Embryonic facial prominence (tissue), 1 donor: ENCODE measurements at regions not wholly inside any gene's neighbourhood (a gene's known extent, or its start where the extent isn't known, plus 50 kb on each side); places are given as distances from the start of the nearest gene placed in this dataset.
"Not testable (repeated sequence)": the region's sequence is repeated elsewhere in the genome, so short reads cannot be mapped to it uniquely, and the experiment has no call there.

Experiments used
- DNase-seq: peaks from one replicate; pipeline ENCODE4 v3.0.0-alpha.2; 2016; ENCODE audit errors: extremely low spot score

DNA sequence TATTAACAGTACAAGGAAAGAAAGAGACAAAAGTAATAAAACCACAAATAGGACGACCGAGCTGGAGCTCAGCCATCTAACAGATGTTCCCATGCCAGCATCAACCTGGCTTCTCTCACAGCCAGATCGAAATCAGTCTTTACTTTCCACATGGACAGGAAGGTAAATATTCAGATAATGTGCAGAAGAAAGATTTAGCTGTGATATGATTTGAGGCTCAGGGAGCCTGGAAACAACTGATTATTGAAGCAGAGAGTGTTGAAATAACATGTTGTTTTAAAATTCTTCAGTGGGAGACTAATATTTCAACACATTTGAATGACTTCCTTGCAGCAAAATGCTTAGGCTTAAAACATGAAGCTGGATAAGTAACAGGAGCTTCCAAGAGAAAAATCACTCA is 546.8 kb downstream of the ETS1 start:
- no peak for DNase-seq

DNA sequence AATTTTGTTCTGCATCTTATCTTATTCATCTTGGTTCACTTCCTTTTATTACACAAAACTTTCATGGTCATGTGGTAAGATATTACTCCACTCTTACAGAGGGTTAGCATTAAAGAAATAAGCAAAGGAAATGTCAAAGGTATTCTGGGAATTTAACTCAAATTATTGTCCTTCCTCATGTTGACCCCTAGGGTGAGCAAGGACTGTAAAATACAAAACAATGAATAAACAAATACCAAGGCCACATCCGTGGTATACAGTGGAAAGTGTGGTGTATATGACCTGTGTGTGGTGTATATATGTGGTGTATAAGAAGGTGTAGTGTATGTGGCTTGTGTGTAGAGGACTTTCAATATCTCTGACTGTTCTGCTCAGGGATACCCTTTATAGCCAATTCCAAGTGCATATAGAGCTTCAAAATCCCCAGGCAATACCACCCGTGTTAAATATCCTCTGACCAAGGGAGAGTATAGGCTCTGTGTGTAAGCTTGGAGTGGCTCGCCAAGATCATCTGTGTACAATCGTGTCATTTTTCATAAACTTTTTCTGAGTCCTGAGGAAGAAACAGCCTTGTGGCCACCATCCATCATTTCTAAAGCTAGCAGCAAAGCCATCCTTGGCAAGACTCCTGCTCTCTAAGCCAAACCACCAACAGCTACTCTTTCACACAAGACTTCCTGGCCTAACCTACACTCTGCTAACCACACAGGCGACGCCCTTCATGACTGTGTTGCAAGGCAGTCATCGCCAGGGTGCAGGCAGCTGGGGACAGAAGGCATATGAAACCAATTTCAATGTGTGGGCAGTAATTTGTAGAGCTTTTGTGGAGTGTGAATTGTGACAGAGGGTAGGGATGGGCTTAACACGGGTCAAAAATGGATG is 548.0 kb downstream of the ETS1 start:
- no peak for DNase-seq

DNA sequence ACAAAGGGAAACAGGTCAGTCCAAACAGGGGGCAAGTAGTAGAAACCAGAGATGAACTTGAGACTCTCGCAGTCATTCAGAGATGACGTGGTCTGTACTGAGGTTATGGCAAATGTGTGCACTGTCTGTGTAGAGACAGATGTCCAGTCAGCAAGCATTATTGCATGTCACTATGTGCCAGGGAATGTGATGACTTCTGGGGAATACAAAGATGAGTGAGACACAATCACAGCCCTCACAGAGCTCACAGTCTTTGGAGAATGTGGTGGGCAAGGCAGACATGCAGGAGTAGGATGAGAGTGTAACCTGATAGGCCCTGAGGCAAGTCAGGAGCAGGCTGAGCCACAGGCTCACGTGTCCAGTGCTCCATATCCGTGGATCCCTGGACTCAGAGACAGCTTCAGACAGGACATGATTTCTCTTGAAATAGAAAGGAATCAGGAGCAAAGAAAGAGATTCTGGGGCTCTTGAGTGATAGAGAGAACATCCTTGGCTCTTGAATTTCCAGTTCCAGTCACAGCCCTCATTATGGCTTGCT is 550.7 kb downstream of the ETS1 start:
- DNase-seq = no peak

DNA sequence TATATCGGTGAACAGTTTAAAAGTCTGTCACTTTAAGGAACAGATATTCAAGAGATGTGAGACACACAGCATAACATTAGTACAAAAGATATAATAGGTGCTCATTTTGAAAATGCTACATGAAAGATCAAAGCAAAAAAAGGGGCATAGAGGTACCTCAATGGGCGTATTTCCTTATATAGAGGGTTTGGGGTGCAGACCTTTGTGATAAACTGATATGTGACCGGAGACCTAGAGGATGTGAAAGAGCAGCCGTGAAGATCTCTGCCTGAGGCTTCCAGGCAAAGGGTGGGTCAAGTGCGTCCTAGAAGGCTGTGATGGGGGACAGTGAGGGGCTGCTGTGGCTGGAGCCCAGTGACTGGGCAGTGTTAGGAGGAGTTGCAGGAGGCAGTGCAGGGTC is 551.4 kb downstream of the ETS1 start:
- DNase-seq = no peak

DNA sequence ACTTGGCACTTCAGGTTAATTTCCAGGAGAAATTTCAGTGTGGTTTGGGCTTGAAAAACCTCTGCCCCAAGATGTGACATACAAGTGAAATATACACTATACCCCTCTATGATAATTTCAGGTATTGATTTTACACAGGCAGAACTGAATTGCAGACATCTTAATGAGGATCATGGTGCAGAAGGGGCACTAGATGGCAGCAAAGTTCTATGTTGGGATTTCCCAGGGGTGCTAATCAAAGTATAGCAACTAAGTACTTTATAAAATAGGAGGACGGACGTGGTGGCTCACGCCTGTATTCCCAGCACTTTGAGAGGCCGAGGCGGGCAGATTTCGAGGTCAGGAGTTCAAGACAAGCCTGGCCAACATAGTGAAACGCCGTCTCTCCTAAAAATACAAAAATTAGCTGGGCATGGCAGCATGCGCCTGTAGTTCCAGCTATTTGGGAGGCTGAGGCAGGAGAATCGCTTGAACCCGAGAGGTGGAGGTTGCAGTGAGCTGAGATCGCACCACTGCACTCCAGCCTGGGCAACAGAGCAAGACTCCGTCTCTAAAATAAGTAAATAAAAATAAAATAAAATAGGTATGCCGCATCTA is 555.7 kb downstream of the ETS1 start:
- not testable (repeated sequence) for DNase-seq

DNA sequence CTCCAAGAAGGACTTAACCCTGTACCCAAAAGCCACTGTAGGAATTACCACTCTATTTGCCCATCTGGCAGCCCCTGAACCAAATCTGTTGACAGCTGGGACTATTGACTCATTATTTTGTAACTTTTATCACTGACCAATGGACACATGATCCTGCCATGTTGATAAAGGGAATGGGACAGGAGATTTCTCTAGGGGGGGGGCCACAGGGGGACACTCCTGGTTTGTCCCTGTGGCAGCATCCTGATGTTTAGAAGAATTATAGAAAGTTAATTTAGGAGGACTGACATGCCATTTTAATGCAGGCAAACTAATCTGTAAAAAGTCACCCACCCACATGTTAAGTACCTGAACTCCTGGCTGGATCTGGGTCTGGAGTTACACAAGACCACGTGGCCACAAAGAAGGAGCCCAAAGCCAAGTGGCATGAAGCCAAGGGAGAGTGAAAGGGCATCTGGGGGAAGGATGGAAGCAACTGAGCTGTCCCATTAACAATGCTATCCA is 558.1 kb downstream of the ETS1 start:
- no peak for DNase-seq

DNA sequence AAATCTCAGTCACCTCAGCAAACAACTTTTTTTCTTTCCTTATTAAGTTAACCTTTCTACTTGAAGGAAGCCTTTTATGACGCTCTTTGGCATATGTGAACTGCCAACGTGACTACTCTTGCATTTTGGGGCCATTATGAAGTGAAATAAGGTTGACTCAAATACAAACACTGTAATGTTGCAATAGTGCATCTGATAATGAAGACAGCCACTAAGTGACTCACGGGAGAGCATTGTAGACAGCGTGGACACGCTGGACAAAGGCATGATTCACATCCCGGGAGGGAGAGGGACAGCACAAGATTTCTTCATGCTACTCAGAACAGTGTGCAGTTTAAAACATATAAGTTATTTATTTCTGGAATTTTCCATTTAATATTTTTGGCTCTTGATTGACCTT is 560.8 kb downstream of the ETS1 start:
- DNase-seq = no peak

DNA sequence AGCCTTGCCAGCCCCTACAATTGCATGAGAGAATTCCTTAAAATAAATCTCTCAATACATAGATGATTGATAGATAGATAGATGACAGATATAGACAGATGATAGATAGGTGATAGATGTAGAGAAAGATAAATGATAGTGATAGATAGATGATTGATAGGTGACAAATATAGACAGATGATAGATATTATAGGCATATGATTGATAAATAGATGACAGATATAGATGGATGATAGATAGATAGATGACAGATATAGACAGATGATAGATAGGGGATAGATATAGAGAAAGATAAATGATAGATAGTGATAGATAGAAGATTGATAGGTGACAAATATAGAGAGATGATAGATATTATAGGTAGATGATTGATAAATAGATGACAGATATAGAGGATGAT is 564.6 kb downstream of the ETS1 start:
- no peak for DNase-seq

DNA sequence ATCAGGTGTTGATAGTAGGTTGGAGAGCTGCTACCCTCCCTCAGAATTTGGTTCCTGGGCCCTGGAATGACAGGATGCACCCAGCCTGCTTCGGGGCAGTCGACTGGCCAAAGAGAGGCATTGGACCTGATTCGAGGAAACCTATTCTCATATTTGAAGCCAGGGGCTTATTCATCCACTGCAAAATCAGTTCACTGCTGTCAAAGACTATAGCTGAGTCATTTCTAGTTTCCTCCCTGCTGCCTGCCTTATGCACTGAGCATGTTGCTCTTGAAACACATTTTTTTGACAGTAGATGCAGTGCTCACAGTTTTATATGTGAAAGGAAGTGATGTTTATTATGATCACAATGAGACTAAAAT is 565.4 kb downstream of the ETS1 start:
- DNase-seq = no peak

DNA sequence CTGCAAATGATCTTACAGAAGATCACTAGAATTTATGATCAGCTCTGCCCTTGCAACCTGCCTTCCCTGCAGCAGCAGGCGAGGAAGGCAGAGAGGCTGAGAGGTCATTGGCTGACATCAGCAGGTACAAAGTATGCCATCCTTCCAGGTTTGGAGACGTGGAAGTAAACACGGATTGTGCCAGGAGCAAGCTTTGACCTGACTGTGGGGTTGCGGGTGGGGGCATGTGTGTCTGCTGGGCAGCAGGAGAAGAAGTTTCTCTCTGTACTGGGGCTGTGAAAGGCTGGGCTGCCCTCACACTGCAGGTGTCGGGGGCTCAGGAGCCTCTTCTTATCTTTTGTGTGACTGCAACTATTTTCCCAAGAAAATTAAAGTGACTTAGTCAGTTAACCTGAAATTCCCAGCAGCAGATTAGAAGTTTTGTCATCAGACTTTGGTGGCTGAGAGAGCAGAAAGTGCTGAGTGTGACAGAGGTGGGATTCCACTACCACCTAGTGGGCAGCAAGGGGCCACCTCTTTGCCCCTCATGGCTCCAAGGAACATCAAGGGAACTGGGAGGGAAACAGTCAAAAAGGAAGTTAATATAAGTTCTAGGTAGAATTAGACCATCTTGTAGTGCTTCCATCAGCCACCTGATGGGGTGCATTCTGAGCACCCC is 565.9 kb downstream of the ETS1 start:
- no peak for DNase-seq

DNA sequence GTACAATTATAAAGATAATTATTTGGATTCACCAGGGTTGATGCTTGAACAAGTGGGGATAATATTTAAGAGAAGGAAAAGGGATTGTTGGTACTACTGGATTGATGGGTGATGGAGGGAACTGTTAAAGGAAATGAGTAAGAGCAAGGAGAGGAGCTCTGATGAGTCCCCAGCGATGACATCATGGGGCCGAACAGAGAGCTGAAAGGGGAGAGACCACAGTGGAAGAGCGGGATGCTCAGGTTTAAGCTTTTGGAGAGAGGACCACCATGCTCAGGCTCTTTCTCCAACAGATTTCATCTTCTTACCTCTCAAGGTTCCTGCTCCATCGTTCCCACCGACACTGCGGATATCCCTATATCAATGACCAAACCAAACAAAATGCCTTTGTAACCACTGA is 568.7 kb downstream of the ETS1 start:
- no peak for DNase-seq

DNA sequence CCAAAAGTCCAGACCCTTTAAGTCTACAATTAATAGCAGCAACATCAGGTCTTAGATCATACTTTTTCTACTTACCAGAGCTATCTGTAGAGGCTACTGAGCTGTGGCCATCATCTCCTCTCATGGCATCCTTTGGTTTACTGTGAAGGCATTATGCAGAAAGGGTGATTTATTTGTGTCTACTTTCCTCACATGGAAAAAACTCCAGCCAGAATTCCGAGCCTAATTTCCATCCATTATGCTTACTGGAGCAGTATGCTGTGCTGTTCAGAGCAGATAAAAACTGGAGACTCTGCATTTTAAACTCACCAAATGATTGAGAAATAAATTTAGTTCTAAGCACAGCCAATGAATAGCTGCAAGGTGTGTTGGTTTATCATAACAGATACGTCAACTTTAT is 581.8 kb downstream of the ETS1 start:
- no peak for DNase-seq

DNA sequence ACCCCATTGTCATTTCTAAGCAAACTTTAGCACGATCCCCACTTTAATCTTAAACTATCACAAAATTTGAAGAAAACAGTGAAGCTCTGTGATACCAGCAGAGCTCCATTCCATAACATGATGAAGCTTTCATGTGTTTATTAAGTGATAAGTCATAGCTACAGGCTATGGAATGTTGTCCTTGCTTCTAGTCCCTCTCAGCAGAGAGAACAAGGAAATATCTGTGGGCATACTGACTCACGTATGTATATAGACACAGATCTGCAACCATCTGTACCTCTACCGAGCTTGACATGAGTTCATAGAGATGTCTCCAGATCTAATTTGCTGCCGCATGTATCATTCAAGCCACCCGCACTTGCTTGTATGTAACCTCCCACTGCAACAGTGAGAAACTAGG is 588.9 kb downstream of the ETS1 start:
- DNase-seq = no peak

DNA sequence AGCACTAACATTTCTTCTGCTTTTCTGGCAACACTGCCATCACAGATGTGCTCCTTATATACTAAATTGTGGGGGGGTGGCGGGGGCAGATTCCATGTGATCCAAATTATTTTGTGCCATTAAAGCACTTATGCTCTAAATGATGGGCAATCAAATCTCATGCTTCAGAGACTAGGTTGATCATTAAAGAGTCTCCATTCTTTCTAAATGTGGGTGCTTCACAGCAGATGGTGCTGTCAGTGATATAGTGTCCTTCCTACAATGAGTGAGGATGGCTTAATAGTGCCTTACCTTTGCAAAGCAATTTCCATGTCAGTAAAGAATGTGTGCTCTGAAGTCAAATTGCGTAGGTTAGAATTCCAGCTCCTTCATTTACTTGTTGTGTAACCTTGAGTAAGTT is 589.8 kb downstream of the ETS1 start:
- DNase-seq = no peak

DNA sequence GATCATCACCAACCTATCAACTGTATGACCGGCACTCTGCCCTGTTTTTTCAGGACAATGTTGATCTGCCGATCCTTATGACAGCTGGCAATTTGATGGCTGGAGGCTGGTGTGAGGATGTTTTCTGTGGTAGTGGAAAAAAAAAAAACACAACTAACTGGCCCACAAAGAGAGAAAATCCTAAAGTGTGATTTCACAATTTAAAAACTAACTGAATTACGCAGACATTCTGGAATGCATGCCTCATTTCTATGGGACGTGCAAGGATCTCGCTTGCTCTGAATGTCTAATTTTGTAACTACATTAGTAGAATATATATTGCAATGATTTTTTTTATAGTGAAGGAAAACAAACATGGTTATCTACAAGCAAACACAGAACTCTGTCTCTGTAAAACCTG is 590.5 kb downstream of the ETS1 start:
- no peak for DNase-seq

DNA sequence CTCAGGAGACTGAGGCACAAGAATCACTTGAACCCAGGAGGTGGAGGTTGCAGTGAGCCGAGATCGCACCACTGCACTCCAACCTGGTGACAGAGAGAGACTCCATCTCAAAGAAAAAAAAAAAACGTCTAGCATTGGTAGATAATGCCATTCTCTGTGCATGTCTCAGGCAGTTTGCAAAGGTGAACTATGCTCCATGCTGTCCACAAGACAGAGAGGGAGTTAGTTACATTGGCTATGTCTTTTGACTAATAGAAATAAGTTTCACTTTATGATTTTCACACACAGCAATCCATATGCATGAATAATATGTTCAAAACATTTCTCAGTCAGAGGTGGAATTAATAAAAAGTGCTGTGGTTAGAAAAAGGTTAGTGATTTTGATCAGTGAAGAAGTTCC is 591.4 kb downstream of the ETS1 start:
- DNase-seq = no peak

DNA sequence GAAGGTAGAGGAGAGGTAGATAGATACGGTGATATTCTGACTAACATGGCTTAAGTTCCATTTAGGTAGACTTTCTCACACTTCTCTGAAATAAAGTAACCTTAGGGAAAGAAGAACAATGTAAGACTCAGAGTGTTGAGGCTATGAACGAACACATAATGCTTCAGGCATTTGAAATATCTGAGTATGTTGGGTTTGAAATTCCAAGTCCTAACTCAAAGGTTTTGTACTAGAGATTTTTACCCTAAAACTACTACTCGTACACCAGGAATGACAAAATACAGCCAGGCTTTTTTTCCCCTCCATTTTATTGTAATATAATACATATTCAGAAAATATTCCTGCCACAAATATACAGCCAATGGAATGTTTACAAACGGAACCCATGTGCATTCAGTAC is 592.6 kb downstream of the ETS1 start:
- DNase-seq = no peak

DNA sequence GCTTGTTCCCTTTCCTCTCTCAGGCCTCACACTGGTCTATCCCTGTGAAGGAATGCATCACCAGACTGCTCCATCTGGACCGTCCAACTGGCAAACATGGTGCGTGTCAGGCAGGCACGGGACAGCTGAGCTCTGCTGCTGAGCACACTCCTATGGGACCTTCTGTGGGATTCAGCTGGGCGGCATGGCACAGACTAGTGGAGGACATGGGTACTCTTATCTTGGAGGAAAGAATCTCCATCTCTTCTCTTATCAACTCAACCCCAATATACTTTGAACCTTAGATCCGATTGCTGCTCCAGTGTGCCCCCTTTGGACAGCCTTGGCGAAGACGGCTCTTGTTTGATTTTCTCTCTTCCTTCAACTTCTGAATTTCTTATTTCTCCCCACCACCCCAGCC is 593.6 kb downstream of the ETS1 start:
- DNase-seq = no peak

DNA sequence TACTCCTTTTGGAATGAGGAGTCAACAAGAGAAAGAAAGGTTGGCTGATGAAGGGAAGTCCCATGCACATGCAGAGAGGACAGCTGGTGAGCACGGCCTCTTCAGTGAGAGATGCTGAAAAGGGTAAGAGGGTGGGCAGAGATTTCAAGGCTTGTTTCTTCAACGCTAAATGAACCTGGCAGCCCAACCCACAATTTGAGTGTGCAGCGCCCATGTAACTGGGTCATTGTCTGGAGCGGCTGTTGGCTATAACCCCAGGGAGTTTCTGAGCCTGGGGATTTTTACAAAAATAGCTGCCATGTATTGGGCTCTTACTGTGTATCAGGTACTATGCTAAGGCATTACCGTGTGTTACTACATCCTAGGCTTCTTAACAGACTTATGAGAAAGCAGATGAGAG is 594.1 kb downstream of the ETS1 start:
- DNase-seq = no peak

DNA sequence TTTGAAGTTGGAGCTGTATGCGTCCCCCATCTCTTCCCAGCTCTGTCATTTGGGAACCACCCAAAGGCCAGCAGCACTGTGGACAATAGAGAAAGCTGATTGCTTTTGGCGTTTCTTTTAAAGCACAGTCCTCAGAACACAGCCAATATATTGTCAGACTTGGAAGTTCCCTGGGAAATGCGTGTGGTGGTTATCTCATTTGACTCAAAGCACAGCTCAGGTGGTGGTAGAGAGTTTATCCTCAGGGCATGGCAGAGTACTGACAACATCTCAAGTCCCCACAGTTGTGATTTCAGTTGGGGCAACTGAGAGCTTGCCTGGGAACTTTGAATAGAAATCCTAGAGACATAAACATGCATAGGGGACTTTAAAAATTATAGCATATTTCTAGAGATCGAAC is 601.3 kb downstream of the ETS1 start:
- no peak for DNase-seq

DNA sequence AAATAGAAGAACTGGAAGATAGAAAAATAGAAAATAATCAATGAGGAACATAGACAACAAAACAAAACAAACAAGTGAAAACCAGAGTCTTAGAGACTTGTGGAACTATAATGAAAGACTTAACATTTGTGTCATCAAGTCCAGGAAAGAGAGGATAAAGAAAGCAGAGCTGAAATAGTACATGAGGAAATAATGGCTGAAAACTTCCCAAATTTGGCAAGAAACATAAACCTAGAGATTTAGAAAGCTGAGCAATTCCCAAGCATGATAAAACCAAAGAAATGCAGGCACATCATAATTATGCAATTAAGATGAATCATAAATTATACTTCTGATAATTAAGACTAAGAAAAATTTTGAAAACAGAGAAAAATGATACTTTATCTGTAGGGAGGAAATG is 614.5 kb downstream of the ETS1 start:
- DNase-seq = no peak

DNA sequence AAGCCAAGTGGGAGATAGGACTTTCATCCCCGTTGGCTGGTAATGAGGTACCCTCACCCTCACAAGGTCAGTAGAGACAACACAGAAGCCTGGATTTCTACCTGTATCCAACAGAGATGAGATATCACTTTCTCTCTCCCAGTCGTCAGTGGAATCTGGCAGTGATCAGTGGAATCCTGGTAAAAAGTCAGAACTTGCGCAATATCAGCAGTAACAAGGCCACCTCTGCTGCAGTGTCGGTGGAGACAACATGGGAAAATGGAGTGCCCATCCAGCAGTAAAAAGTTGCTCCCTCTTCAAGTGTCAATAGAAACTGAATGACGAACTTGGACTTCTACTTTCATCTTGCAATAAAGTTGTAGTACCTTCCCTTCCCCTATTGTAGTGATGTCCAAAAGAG is 615.9 kb downstream of the ETS1 start:
- DNase-seq = no peak

DNA sequence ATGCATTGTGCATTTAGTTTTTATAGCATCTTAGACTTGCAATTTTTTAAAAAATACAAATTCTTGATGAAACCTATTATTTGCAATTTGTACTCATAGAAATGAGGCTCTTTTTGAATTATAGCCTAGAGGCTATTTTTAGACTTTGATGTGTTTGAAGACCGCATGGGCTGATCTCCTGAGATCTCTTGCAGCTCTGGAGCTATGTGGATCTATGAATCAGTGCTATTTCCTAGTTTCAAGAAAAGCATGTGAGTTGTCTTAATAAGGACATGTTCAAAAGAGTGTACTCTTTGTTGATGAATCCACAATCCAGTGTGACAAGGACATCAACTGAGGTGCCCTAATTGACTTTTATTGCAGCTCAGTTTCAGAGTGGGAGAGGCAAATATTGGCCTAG is 620.5 kb downstream of the ETS1 start:
- DNase-seq = no peak
